Epidermal melanocyte (primary cell): ENCODE measurements at regions not wholly inside any gene's neighbourhood (a gene's known extent, or its start where the extent isn't known, plus 50 kb on each side); places are given as distances from the start of the nearest gene placed in this dataset.
A peak's percentile ranks its signal among the peaks of the same experiment; 100 is the strongest.

Experiments
- DNase-seq: peaks from one replicate; pipeline ENCODE4 v3.0.0; 2011; ENCODE audit warnings: low spot score; ENCODE audit not compliant: insufficient read length

DNA sequence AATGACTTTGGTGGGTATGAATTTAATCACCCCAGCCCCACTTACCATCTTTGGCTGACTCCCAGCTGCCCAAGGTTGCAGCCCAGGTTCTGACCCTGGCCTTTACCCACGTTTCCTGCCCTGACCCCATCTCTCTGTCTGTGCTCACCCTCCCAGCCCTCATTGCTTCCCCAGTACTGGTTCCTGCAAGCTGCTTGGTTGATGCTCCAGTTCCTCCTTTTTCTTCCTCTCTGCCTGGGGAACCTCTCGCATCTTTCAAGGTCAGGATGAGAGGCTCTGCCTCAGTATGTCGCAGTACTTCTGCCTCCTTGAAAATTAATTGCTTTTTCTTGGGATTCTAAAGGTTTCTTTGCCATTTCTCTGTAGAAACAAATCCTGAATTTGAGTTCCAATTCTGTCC is 263.8 kb upstream of the ZNF32 start:
- no peak for DNase-seq

DNA sequence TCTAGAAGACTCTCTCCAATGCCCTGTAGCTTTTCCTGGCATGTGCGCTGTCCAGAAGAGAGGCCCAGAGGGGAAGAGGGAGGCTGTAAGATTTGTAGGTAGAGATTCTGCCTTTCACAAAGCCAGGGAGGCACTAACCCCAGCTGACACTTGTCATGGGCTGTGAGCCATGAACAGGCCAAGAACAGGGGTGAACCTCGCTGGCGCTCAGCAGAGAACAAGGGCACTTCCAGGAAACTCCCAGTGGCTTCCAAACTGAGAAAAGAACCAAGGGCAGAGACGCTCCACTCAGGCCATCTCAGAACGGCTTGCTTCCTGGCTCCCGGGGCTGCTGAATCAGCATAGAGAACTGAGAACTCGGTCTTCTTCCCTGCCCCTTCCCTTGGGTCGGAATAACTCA is 257.8 kb upstream of the ZNF32 start:
- DNase-seq: no peak

DNA sequence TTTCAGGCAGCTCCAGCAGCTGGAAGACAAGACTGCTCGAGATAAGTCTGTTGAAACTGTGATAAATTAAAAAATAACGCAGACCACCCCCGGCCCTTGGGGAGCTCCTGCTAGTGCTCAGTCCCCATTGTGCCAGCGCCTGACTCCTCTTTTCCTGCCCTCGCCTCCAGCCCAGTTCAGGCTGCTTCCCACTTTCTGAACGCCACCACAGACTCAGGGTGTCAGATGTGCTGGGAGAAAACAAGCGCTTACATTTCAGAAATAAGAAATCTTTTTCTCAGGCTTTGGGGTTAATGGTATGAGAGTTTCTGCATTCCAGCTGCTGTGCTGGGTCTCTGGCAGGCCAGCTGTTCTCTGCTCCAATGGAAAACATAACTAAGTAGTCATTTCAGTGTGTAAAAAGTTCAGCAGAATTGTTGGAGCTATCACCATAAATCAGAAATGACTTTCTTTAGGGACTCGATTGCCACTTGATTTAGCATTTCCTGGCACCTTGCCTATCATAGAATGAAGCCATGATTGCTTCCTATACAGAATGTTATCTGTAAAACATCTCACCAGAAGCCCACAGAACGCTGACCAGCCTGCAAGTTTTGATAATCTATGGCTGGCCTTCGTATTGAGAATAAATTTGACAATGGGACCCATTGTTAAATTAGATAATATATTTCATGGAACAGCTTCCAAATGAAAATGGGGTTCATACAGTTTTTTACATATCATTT is 257.0 kb upstream of the ZNF32 start:
- DNase-seq: no peak

DNA sequence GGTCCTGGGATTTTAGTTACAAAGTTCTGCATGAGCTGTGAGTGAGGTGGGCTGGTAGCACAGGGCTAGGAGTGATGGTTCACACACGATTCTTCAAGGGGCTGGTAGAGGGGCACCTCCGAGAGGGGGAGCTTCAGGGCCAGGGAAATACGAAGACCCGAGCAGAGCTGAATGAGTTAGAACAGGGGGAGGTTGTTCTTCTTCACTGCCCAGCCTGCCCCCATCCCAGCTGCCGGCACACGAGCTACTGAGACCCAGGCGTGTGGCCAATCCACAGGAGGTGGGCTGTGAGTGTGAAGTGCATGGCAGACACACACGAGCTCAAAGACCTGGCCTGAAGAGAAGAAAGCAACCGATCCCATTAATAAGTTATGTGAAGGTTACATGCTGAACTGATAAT is 256.2 kb upstream of the ZNF32 start:
- DNase-seq: no peak

DNA sequence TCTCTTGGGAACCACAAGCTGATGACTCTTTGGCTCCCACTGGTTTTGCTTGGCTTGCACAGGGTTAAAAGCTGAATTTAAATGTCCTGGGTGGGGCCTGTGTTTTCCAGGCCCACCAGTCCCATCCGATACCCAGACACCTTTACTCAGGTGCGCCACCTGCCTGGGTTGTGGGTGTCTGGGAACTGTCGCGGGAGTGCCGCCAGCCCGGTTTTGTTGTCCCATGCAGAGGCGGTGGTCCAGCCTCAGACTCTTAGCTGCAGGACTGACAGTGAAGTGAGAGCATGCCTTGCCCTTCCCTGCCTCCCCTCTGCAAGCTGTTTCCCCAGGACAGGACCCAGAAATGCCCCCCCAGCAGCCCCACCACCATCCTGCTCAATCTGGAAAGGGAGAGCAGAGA is 255.6 kb upstream of the ZNF32 start:
- no peak for DNase-seq

DNA sequence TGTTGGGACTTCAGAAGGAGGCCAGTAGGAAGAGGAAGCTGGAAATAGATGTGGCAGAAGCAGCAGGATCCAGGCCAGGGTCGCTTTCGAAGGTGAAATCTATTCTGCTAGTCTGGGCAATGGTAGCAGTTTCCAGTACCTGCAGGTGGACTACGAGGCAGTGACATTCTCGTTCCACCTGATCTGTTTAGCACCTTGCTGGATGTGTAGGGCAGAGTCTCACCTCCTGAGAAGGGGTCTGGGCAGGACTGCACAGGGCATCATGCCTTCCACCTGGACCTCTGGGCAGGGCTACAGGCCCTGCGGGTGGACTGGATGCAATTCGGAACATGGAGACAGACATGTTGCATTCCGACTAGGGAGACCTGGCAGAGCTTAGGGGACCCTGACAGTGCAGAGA is 254.8 kb upstream of the ZNF32 start:
- no peak for DNase-seq

DNA sequence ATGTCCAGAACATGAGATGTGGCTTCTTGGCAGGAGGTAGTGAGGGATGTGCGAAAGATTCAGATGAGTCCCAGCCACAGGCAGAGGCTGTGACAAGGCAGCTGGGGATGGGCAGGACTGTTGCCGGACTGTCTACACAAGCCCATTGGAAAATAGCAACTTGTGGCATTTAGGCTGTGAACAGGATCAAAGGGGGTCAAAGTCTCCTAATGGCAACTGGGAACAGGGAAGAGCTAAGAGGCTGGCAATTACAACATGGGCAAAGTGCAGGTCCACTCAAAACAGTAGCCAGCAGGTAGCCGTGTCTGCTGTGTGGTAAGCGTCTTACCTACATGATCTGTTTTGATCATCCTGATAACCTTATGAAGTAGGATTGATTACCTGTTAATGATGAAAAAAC is 254.2 kb upstream of the ZNF32 start:
- no peak for DNase-seq

DNA sequence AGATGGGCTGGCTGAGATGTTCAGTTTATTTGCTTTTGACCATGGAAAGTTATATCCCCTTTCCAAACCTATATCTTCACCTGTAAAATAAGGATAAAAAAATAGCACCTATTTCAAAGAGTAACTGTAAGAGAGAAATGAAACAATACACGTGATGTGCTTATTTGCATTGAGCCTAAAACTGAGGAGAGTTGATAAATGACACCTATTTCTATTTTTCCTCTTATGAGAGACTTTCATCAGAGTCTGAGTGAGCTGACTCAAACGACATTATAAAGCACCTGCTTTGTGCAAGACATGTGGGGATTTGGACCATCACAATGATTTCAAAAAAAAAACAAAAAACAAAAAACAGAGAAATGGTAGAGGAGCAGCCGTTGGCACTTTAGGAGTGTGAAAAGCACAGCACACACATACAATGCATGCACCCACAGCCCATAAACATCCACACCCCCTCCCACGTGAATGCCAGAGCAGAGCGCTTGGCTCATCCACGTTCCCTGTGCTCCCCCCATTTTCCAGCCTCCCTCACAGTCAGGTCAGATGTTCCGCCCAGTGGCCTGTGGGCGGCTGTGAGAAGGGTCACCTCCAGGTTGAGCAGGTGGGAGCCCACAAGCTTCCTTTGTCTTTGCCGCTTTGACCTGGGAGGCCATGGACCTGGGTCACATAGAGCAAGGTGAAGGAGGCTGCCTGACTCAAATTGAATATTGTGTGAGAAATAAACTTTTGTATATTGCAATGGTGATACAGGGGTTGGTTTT is 253.2 kb upstream of the ZNF32 start:
- no peak for DNase-seq

DNA sequence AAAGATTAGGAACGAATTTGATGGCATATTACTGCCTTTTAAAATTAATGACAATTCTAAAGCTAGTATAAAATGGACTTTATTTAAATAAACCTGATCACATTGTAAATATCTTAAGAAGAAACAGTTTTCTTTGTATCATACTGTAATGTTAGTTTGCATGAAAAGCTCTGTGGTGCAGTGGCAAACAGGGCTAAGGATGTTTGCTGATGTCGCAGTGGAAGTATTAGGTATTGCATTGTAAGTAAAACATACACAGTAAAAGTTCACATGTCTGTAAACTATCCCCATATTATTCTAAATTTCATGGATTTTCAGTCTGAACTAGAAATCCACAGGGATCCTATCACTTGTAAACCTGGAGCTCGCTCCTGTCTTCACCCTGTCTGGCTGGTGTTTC is 252.6 kb upstream of the ZNF32 start:
- no peak for DNase-seq

DNA sequence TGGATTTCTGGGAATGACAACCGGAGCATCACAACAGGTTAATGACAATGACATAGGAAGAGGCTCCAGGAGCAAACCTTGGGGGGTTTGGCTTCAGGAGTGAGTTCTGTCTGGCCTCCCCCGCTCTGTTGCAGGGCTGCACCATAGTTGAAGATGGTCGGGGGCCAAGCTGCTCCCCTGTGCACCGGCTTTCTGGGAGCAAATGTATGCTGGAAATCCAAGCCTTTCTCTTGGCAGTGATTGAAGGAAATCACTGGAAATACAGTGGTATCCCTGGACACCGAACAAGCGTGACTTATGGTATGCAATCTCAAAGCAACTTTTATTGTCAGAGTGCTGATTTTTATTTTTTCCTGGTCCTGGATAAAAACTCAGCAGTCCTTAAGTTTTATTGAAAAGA is 251.9 kb upstream of the ZNF32 start:
- no peak for DNase-seq

DNA sequence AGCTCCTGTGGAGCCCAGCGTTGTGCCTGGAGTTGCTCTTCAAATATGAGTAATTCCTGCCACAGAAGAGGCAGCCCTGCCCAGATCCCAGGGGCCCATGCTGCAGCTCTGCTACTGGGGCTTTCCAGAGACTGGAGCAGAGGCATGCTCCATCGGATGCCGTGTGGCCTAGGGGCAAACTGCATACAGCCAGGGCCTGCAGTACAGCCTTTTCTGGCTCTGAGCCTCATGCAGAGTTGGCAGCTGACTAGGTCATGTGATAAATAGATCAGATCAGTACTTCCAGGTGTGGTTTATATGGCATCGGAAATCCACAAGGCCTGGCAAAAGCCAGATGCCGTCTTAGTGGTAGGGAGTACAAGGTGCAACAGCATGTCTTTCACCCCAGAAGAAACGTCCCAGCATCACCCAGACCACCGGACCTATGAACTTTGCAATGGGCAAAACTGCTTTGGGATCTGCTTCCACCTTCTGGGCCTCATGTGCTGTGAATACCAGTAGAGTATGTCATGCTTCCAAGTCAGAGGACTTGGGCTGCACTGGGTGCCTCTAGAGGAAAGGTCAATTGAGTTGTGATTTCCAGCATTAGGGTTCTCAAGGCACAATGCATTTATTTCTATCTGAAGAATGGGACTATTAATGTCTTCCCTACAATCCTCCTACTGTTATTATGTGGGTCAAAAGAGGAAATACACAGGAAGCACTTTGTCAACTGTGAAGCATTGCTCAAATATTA is 250.7 kb upstream of the ZNF32 start:
- no peak for DNase-seq

DNA sequence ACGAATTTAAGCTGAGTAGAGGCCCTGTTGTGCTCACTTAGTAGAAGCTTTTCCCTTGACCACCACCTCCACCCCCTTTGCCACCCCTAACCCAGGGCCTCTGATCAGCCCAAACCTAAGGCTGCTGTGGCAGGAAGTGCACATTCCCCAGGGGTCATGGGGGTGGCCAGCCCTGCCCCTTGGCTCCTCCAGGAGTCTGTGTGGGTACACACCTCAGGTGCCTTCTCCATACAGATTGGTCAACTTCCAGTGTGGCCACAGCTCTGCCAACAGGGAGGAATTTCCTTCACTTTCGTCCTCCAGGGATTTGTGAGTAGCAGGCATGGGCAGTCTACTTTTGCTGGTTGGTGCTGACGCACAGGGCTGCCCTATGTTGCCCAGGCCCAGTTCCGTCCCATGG is 249.9 kb upstream of the ZNF32 start:
- no peak for DNase-seq

DNA sequence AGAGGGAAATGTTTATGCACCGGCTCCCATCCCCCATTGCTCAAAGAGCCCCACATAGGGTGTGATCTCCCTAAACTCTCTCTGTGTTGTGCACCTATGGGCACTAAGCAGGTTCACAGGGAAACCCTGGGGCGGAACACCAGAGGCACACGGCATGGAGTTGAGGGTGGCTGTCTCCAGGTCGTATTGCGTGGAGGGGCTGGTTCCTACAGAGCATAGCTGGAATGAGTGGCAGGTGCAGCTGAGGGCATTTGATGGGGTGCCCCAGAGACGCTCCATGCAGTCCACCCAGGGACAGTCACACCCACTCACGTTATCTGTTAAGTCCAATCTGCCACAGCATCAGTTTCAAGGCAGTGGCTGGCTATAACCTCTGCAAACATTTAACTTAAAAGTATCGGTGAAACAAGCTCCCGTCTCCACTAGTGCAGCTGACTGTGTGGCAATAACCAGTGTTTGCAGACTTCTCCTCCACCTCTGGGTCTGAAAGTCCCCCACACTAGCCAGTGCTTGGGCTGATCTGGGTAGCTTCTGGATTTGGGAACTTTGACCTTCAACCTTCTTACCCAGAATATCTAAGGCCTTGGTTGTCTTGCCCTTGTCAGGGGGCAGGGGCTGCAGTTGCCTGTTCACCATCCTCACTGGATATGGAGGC is 249.2 kb upstream of the ZNF32 start:
- no peak for DNase-seq

DNA sequence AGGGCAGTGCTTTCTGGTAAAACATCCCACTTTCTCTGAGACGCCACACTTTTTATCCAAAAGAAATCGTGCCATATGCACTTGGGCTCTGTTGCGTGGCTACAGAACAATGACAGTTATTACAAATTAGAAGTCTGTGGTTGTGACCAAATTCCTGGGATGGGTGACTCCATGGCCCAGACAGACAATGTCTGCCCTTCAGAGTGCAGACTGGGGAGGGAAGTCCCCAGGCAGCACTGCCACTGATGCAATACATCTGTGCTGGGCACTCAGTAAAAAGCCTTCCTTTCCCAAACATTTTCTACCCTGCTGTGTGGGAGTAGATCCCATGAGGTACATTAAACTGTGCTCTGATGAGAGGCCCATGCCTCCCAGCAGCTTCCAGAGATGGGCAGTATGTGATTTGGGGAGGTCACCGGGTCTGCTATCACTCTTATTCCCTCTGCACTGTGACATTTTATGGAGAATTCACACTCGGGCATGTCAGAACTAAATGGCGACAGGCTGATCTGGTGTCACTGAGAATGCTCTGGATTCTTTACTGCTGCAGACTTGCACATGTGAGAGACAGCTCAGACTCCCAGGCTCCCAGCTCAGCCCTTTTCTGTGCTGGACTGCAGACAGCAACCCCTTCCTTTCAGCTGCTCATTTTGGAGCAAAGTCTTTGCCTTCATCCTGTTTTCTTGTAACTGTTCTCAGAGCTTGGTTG is 243.5 kb upstream of the ZNF32 start:
- peak; percentile 65 for DNase-seq

DNA sequence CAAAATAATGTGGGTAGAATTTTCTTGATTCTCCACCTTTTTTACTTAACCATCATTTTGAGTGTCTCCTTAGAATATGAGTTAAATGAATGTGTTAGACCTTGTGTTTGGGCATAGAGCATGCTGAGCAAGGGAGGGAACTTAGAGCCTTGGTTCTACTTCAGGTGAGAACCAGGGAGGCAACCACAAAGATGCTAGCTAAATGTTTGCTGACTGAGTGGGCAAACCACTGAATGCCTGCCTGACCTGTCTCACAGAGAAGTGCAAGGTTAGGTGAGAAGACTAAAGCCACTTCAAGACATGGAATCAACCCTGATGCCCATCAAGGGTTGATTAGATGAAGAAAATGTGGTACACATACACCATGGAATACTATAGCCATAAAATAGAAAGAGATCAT is 242.6 kb upstream of the ZNF32 start:
- DNase-seq: no peak

DNA sequence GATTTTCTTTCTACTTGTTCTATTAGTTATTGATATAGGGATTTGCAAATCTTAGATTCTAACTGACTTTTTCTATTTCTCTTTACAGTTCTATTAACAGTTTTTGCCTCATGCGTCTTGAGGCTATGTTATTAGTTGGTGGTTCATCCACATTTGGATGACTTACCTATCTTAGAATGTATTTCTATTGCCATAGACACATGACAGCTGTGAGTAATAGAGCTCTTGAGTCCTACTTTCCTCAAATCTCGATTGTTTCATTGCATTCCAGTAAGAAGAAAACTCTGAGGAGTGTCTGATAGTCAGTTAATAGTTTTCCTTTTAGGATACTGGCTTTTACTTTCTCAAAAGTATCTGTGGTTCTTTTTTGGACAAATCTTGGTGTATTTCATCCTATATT is 241.4 kb upstream of the ZNF32 start:
- DNase-seq: no peak

DNA sequence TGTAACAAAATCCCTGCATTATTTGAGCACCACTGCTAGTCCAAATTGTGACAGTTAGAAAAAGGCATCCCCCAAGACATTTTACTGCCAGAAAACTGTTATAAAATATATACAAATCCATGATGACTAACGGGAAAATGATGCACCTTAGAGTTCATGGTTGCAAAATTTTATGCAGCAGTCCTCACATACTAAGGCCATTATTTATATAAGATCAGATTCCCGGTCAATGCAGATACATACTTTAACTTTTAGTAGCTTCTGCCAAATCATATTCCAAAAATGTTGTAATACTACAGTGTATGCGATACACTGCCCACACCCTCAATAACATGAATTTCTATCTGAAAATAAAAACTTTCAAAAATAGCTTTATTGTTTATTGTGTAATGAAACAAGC is 239.9 kb upstream of the ZNF32 start:
- DNase-seq: no peak

DNA sequence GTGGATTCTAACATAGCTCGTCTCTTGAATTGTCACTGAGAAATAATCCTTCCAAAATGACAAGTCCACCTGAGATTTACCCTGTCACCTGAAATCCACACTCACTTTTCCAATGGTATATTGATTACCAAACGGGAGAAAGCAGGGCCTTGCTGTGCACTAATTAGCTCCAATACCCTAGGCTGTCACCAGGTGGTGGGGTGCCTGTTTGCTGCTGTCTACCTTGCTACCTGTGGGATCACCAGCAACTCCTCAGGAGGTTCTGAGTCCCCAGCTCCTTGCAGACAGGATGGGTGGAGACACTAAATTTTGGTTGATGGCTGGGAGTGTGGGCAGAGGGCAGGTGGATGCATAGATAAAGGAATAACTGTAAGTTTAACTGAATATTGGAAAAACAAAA is 237.2 kb upstream of the ZNF32 start:
- no peak for DNase-seq

DNA sequence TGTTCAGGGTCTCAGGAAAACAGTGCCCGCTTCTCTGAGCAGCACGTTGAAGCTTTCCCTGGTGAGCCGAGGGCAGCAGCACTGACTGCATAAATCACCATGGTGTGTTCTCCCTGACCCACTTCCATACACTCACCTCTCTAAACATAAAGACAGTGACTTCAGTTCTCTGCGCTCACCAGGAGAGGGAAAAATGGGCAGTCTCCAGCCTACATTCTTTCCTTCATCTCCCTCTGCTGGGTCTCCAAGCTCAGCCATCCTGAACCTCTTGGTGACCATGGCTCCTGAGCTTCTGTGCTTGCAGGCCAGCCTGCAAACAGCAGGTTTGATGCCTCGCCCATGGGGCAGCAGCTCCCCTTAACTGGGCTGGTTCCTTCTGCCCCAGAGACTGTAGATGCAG is 236.6 kb upstream of the ZNF32 start:
- no peak for DNase-seq

DNA sequence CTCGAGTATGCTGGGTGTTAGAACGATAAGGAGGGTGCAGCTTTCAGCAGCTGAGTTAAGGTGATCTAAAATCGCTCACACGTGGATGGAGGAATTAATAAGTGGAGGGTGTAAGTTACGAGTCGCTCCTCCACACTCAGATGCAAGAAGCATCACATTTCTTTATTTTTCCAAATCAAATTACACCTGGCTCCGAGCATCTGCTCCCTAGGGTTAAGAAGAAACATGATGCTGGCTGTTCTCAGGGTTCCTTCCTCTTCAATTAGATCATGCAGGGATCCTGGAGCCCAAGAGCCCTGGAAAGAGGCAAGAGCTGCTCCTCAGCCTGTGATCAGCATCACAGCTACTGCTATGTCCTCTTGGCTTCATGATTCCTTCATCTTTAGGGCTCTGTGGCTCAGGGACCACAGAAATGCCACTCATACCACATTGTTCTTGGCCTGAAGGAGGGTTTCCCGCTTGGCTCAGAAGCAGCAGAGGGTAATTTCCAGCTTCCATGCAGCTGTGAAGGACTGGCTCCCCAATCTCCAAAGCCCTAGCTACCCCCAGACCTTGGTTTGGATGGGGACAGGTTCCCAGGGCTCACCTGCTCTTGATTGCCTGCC is 235.9 kb upstream of the ZNF32 start:
- DNase-seq: no peak

DNA sequence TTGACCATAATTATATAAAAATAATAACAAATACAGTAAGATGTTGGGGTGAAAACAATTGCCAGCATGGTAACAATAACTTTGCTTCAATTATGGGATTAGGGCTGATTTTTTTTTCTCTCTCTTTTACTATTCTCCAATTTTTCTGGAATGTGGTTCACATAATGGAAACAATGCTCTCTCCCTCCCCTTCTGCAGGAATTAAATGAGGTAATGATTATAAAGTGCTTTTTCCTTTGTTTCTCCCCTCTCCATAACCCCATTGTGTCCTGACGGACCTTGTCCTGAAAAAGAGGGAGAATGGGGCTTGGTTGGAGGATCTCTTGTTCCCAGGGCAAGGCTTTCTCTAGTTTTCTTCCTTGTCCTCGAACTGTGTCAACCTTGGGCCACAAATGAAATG is 234.0 kb upstream of the ZNF32 start:
- DNase-seq: no peak
